ENCODE measurements at regions not wholly inside any gene's neighbourhood (a gene's known extent, or its start where the extent isn't known, plus 50 kb on each side); places are given as distances from the start of the nearest gene placed in this dataset.

DNA sequence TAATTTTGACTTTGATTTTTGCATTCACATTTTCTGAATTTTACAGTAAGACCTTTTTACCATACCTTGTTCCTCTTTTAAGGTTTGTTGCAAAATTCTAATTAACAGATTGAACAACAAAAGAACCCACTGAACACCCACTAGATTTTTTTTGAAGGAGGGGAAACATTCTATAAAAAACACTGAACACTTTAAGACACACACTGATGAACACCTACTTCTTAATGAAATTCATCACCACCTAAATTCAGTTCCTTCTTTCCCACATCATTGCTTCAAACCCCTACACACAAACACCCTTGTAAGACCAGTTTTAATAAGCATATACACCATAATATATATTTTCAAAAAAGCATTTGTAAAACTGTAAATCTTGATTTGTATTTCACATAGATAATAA lies 559.0 kb upstream of the MEF2C start:
- TF ChIP-seq CTCF (IDR thresholded peaks at IDR 0.05) (no peak), EP300 (IDR thresholded peaks at IDR 0.05) (no peak), POLR2A (IDR thresholded peaks at IDR 0.05) (no peak), POLR2AphosphoS5 (IDR thresholded peaks at IDR 0.05) (no peak)

Measured in stomach (tissue), 4 donors.